Tibial artery (tissue), 4 donors: ENCODE measurements at regions not wholly inside any gene's neighbourhood (a gene's known extent, or its start where the extent isn't known, plus 50 kb on each side); places are given as distances from the start of the nearest gene placed in this dataset.

Experiments used
- DNase-seq, 2 donors: peaks; one replicate each; pipeline ENCODE4 v3.0.0-alpha.2; 2019
- H3K27ac ChIP-seq, 2 donors: fragments of 200-600 bp; sonication (generic) in 1 of 2; 1 replicate in 1 of 2; 2 replicates in 1 of 2; pipeline ENCODE4 v1.5.1; 2018 to 2019; ENCODE audit warnings: mild to moderate bottlenecking in 1 of 2
- H3K27me3 ChIP-seq, 2 donors: fragments of 200-600 bp; sonication (generic) in 1 of 2; one replicate each; pipeline versions ENCODE4 v1.5.1 to v1.6.0; 2016 to 2019
- H3K36me3 ChIP-seq, 3 donors: fragments of 200-600 bp; sonication (generic) in 2 of 3; one replicate each; pipeline ENCODE4 v1.5.1; 2016 to 2019; ENCODE audit warnings: mild to moderate bottlenecking in 2 of 3
- H3K4me1 ChIP-seq, 4 donors: fragments of 200-600 bp; sonication (generic) in 2 of 4; 1 replicate in 3 of 4; 2 replicates in 1 of 4; pipeline ENCODE4 v1.5.1; 2016 to 2019
- H3K4me3 ChIP-seq, 2 donors: fragments of 200-600 bp; sonication (generic) in 1 of 2; 1 replicate in 1 of 2; 2 replicates in 1 of 2; pipeline ENCODE4 v1.5.1; 2018 to 2019; ENCODE audit warnings: mild to moderate bottlenecking in 2 of 2
- H3K9me3 ChIP-seq, 3 donors: fragments of 200-600 bp; sonication (generic) in 1 of 3; one replicate each; pipeline ENCODE4 v1.5.1; 2016 to 2019
- intact Hi-C: fragments of 100-400 bp; cut with DNase I; formaldehyde crosslinking; loops from one replicate; pipeline ENCODE4 v1.15.0; 2023; ENCODE audit warnings: low total_unique reads
- TF ChIP-seq, protein P1 (sequence below), 2 experiments: fragments of 200-600 bp in 1 of 2; fragments of 450-650 bp in 1 of 2; IDR thresholded peaks; one replicate each; pipeline ENCODE4 v1.5.1; 2017 to 2019; ENCODE audit warnings: antibody characterized with exemption in 2 of 2, mild to moderate bottlenecking in 1 of 2, moderate library complexity in 1 of 2

DNA sequence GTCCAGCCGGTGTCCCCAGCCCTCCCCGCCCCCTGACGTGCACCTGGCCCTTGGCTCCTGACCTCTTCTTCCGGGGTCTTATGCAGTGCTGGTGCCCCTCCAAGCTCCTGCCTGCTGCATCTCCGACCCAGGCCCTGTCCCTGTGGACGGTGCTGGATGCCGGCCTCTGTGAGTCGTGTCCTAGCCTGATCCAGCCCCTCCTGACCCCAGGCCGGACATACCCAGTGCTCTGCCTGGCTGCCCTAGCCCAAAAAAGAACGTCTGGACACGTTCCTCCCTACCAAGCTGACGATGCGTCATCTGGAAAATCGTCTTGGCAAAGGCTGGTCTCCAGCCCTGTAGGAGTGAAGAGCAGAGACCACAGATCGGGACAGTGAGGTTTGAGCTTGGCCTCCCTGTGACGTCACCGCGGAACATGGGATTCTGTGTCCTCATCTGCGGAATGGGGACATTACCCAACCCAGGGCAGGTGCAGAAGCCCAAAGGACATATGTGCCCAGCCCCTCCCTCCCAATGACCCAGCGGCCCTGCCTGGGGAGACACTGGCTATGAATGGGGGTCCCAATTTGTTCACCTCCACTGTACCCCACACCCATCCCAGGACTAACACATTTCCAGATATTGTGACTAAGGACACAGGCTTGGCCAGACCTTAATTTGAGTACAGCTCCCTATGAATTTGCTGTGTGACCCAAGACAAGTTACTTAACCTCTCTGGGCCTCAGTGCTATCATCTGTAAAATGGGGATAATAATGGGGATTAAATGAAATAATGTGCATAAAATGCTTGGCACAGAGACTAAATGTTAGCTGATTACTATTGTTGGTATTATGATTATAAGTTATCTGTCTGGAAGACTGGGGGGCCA is 51.0 kb upstream of the BCL11B start:
- intact Hi-C loops, result no loop called here

DNA sequence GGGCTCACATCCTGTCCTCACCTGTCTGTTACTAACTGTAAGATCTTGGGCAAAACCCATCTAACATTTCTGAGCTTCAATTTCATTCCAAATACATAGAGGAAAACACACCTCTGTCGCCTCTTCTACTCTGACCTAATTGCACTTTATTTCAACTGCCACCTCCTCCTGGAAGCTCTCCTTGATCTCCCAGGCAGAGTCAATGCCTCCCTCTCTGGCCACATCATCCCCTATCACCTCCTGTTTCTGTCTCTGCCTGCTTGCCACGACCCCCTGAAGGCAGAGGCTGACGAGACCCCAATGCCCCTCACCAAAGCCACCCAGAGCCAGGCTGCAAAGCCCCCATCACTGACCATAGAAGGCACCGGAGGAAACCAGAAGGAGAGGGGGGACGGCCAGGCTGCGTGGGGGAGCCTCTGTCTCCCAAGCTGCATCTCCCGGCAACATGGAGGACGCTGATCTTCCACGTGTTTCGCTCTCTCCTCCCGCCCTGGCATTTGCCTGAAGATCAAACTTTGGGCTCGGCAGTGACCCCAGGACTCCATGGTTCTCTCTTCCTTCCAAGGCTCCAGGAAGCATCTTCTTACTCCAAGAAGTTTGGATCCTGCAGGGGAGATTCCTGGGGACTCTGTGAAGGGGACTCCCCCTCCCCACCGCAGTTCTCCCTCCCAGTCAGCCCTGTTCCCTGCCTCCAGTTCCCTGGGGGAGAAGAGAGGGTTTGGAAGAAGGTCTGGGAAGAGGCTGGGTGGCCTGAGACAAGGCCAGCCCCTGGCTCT is 50.1 kb upstream of the BCL11B start:
- Histone ChIP-seq H3K4me3 (no peak overlapping the region), H3K27me3 (peaks cover 0 to 28% of the 10 kb centered on the region in 2 donors), H3K4me1 (no peaks in the 10 kb centered on the region), H3K27ac (no peak overlapping the region), H3K36me3 (no peaks in the 10 kb centered on the region), H3K9me3 (no peaks in the 10 kb centered on the region)
- intact Hi-C loops, result no loop called here
- no peak for DNase-seq
- TF ChIP-seq, protein P1, sequence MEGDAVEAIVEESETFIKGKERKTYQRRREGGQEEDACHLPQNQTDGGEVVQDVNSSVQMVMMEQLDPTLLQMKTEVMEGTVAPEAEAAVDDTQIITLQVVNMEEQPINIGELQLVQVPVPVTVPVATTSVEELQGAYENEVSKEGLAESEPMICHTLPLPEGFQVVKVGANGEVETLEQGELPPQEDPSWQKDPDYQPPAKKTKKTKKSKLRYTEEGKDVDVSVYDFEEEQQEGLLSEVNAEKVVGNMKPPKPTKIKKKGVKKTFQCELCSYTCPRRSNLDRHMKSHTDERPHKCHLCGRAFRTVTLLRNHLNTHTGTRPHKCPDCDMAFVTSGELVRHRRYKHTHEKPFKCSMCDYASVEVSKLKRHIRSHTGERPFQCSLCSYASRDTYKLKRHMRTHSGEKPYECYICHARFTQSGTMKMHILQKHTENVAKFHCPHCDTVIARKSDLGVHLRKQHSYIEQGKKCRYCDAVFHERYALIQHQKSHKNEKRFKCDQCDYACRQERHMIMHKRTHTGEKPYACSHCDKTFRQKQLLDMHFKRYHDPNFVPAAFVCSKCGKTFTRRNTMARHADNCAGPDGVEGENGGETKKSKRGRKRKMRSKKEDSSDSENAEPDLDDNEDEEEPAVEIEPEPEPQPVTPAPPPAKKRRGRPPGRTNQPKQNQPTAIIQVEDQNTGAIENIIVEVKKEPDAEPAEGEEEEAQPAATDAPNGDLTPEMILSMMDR (IDR thresholded peaks at IDR 0.05), result no peak

More for the DNA sequence above, 51.0 kb upstream of the BCL11B start:
- H3K27ac ChIP-seq, result no peak overlapping the region
- H3K27me3 ChIP-seq, result peaks cover 0 to 30% of the 10 kb centered on the region in 2 donors
- H3K36me3 ChIP-seq, result no peaks in the 10 kb centered on the region
- no peak for DNase-seq
- H3K4me3 ChIP-seq, result no peak overlapping the region
- TF ChIP-seq, protein P1 (IDR thresholded peaks at IDR 0.05), result no peak
- H3K9me3 ChIP-seq, result no peaks in the 10 kb centered on the region
- no peaks in the 10 kb centered on the region for H3K4me1 ChIP-seq
